Epithelial cell of esophagus (primary cell): ENCODE measurements at regions not wholly inside any gene's neighbourhood (a gene's known extent, or its start where the extent isn't known, plus 50 kb on each side); places are given as distances from the start of the nearest gene placed in this dataset.
"Not testable (repeated sequence)": the region's sequence is repeated elsewhere in the genome, so short reads cannot be mapped to it uniquely, and the experiment has no call there.

ENCODE experiments used
- DNase-seq: peaks from one replicate; pipeline ENCODE4 v3.0.0; 2010; ENCODE audit warnings: low read depth
- H3K4me3 ChIP-seq: 2 replicates; pipeline ENCODE4 v1.5.1; 2011; ENCODE audit warnings: mild to moderate bottlenecking, low read length, control low read depth
- CTCF ChIP-seq: IDR thresholded peaks from 2 replicates; pipeline ENCODE4 v1.5.1; 2011; ENCODE audit warnings: low read depth, mild to moderate bottlenecking, low read length, control low read depth, inconsistent platforms; ENCODE audit not compliant: insufficient read depth; ENCODE audit errors: missing control alignments

GRCh38 chr7:125423458-125424155 is 494.0 kb upstream of the POT1 start:
- TF ChIP-seq CTCF, result no peak
- H3K4me3 ChIP-seq, result no peak overlapping the region
- peak; percentile 88 for DNase-seq

- H3K4me3 ChIP-seq, DNase-seq: not testable (repeated sequence)
These were observed 491.8 kb upstream of the POT1 start for GRCh38 chr7:125421407-125421806.

GRCh38 chr7:125412890-125413665 is 483.5 kb upstream of the POT1 start:
- no peak for DNase-seq
- no peak for TF ChIP-seq CTCF
- H3K4me3 ChIP-seq, result no peak overlapping the region

- H3K4me3 ChIP-seq, result no peak overlapping the region
- DNase-seq, result peak; percentile 81
- TF ChIP-seq CTCF, result no peak
These were observed 480.3 kb upstream of the POT1 start for GRCh38 chr7:125409921-125410320.

GRCh38 chr7:125406111-125406510 is 476.5 kb upstream of the POT1 start:
- no peak for TF ChIP-seq CTCF
- no peak for DNase-seq
- no peak overlapping the region for H3K4me3 ChIP-seq

GRCh38 chr7:125399408-125399807 is 469.8 kb upstream of the POT1 start:
- TF ChIP-seq CTCF, result no peak
- DNase-seq, result no peak
- no peak overlapping the region for H3K4me3 ChIP-seq

GRCh38 chr7:125396466-125397151 is 467.0 kb upstream of the POT1 start:
- no peak for DNase-seq
- TF ChIP-seq CTCF, result no peak
- H3K4me3 ChIP-seq, result no peak overlapping the region
